WTC11 (cell line): ENCODE measurements at regions not wholly inside any gene's neighbourhood (a gene's known extent, or its start where the extent isn't known, plus 50 kb on each side); places are given as distances from the start of the nearest gene placed in this dataset.

Experiments
- AFF4 ChIP-seq: sonication (generic); formaldehyde crosslinking; IDR thresholded peaks from 2 replicates; pipeline ENCODE4 v1.8.1; 2023; ENCODE audit warnings: mild to moderate bottlenecking, missing genetic modification reagents, borderline replicate concordance
- ATF1 ChIP-seq: sonication (generic); formaldehyde crosslinking; IDR thresholded peaks from 2 replicates; pipeline ENCODE4 v1.8.1; 2023; ENCODE audit warnings: mild to moderate bottlenecking, moderate library complexity, missing genetic modification reagents
- ATF6 ChIP-seq: sonication (generic); formaldehyde crosslinking; IDR thresholded peaks from 2 replicates; pipeline ENCODE4 v1.8.1; 2023; ENCODE audit warnings: mild to moderate bottlenecking, missing genetic modification reagents
- CREM ChIP-seq: sonication (generic); formaldehyde crosslinking; IDR thresholded peaks from 2 replicates; pipeline ENCODE4 v1.8.1; 2022; ENCODE audit warnings: mild to moderate bottlenecking, missing genetic modification reagents, moderate library complexity
- CTCF ChIP-seq: fragments of 200-600 bp; IDR thresholded peaks from 2 replicates; pipeline ENCODE4 v1.8.0; 2022; ENCODE audit warnings: antibody characterized with exemption
- E2F4 ChIP-seq: sonication (generic); formaldehyde crosslinking; IDR thresholded peaks from 2 replicates; pipeline ENCODE4 v1.8.1; 2022; ENCODE audit warnings: low read depth, mild to moderate bottlenecking, moderate library complexity, missing genetic modification reagents, borderline replicate concordance
- FOXP4 ChIP-seq: sonication (generic); formaldehyde crosslinking; IDR thresholded peaks from 2 replicates; pipeline ENCODE4 v1.8.0; 2022; ENCODE audit warnings: mild to moderate bottlenecking, missing genetic modification reagents
- SP1 ChIP-seq: sonication (generic); formaldehyde crosslinking; conservative IDR thresholded peaks from 2 replicates; pipeline ENCODE4 v1.8.1; 2022; ENCODE audit warnings: missing genetic modification reagents
- TEAD4 ChIP-seq: sonication (generic); formaldehyde crosslinking; IDR thresholded peaks from 2 replicates; pipeline ENCODE4 v1.8.0; 2022; ENCODE audit warnings: mild to moderate bottlenecking, missing genetic modification reagents
- USF2 ChIP-seq: sonication (generic); formaldehyde crosslinking; IDR thresholded peaks from 2 replicates; pipeline ENCODE4 v1.8.1; 2023; ENCODE audit warnings: mild to moderate bottlenecking, missing genetic modification reagents, moderate library complexity
- ZNF121 ChIP-seq: sonication (generic); formaldehyde crosslinking; IDR thresholded peaks from 2 replicates; pipeline ENCODE4 v1.8.0; 2023; ENCODE audit warnings: missing genetic modification reagents
- ZNF219 ChIP-seq: sonication (generic); formaldehyde crosslinking; IDR thresholded peaks from 2 replicates; pipeline ENCODE4 v1.8.0; 2023; ENCODE audit warnings: missing genetic modification reagents, mild to moderate bottlenecking, borderline replicate concordance

- no peak for TF ChIP-seq CTCF
- no peak for TF ChIP-seq FOXP4 (CRISPR knock-in tag)
- TF ChIP-seq TEAD4 (CRISPR knock-in tag), result no peak
- TF ChIP-seq SP1 (CRISPR knock-in tag), result no peak
- TF ChIP-seq CREM (CRISPR knock-in tag), result no peak
- TF ChIP-seq ATF6 (CRISPR knock-in tag), result no peak
- TF ChIP-seq USF2 (CRISPR knock-in tag), result no peak
- no peak for TF ChIP-seq ZNF219 (CRISPR knock-in tag)
- no peak for TF ChIP-seq ATF1 (CRISPR knock-in tag)
- TF ChIP-seq E2F4, result no peak
- no peak for TF ChIP-seq AFF4 (CRISPR knock-in tag)
- no peak for TF ChIP-seq ZNF121
Measured at GRCh38 chr4:66606908-66607307, 936.6 kb upstream of the EPHA5 start.
